IMR-90 (cell line): ENCODE measurements at regions not wholly inside any gene's neighbourhood (a gene's known extent, or its start where the extent isn't known, plus 50 kb on each side); places are given as distances from the start of the nearest gene placed in this dataset.

Experiments
- ATAC-seq: fragments of 200-7000 bp; cut with Tn5 transposase; 2 replicates; pipeline ENCODE4 v1.9.1; 2020; ENCODE audit warnings: low read depth, mild to moderate bottlenecking, moderate library complexity
- BruUV-seq: library from RNA; stranded (reverse); fragments of 400-500 nt; replicated peaks from 2 replicates; lab custom pipeline; 2021; lab: Mats Ljungman, UMichigan
- CTCF ChIA-PET: fragments of 300-600 bp; formaldehyde crosslinking; extraction: SDS; loops from one replicate; lab custom pipeline; 2021; ENCODE audit warnings: antibody characterized with exemption; lab: Yijun Ruan, JAX
- POLR2A ChIA-PET: fragments of 300-600 bp; sonication (Branson Sonifier 250); formaldehyde crosslinking; loops from one replicate; lab custom pipeline; 2022; ENCODE audit warnings: antibody characterized with exemption; ENCODE audit not compliant: unreplicated experiment; lab: Charles Lee
- DNase-seq: peaks from one replicate; pipeline ENCODE4 v3.0.0; 2013
- H2AFZ ChIP-seq: replicated peaks from 2 replicates; pipeline ENCODE3; 2013; ENCODE audit warnings: low read length, mild to moderate bottlenecking; ENCODE audit not compliant: poor library complexity
- H2AK5ac ChIP-seq: 2 replicates; pipeline ENCODE4 v1.6.1; 2013; ENCODE audit warnings: low read depth, low read length, inconsistent platforms
- H2AK9ac ChIP-seq: replicated peaks from 2 replicates; pipeline ENCODE3; 2013; ENCODE audit warnings: mild to moderate bottlenecking, low read depth, low read length, moderate library complexity; ENCODE audit not compliant: poor library complexity
- H2BK120ac ChIP-seq: 2 replicates; pipeline ENCODE4 v1.6.1; 2013; ENCODE audit warnings: low read depth, low read length, inconsistent platforms
- H2BK15ac ChIP-seq: 3 replicates; pipeline ENCODE4 v1.6.1; 2013; ENCODE audit warnings: low read depth, low read length, inconsistent platforms
- H2BK20ac ChIP-seq: 2 replicates; pipeline ENCODE4 v1.6.1; 2013; ENCODE audit warnings: low read depth, mild to moderate bottlenecking, inconsistent platforms, low read length, moderate library complexity
- H2BK5ac ChIP-seq: 2 replicates; pipeline ENCODE4 v1.6.1; 2013; ENCODE audit warnings: mild to moderate bottlenecking, low read depth, low read length, inconsistent platforms; ENCODE audit not compliant: poor library complexity, severe bottlenecking
- H3K14ac ChIP-seq: replicated peaks from 2 replicates; pipeline ENCODE4 v1.6.1; 2013; ENCODE audit warnings: low read depth, low read length, inconsistent platforms
- H3K18ac ChIP-seq: 2 replicates; pipeline ENCODE4 v1.6.1; 2013; ENCODE audit warnings: low read depth, low read length, control low read depth
- H3K23ac ChIP-seq: 2 replicates; pipeline ENCODE4 v1.6.1; 2013; ENCODE audit warnings: low read depth, low read length, inconsistent platforms
- H3K27ac ChIP-seq: 2 replicates; pipeline ENCODE4 v1.5.1; 2013; ENCODE audit warnings: mild to moderate bottlenecking, control low read depth, low read length; ENCODE audit not compliant: insufficient read depth
- H3K27me3 ChIP-seq: 2 replicates; pipeline ENCODE4 v1.6.1; 2013; ENCODE audit warnings: low read length; ENCODE audit not compliant: control insufficient read depth, insufficient read depth
- H3K36me3 ChIP-seq: 2 replicates; pipeline ENCODE4 v1.6.1; 2013; ENCODE audit warnings: low read length, mixed read lengths; ENCODE audit not compliant: control insufficient read depth, insufficient read depth
- H3K4ac ChIP-seq: 2 replicates; pipeline ENCODE4 v1.6.1; 2013; ENCODE audit warnings: low read depth, low read length, inconsistent platforms
- H3K4me1 ChIP-seq: 2 replicates; pipeline ENCODE4 v1.6.1; 2013; ENCODE audit warnings: low read length, mixed read lengths; ENCODE audit not compliant: control insufficient read depth, insufficient read depth
- H3K4me2 ChIP-seq: 2 replicates; pipeline ENCODE4 v1.6.1; 2013; ENCODE audit warnings: low read depth, mild to moderate bottlenecking, control low read depth, low read length, moderate library complexity
- H3K4me3 ChIP-seq: 2 replicates; pipeline ENCODE4 v1.5.1; 2013; ENCODE audit warnings: low read depth, mild to moderate bottlenecking, control low read depth, low read length, moderate library complexity; ENCODE audit not compliant: insufficient read depth
- H3K56ac ChIP-seq: 2 replicates; pipeline ENCODE4 v1.6.1; 2013; ENCODE audit warnings: low read length, inconsistent platforms; ENCODE audit not compliant: insufficient read depth; ENCODE audit errors: extremely low read depth
- H3K79me1 ChIP-seq, 2 experiments: 2 replicates each; pipeline ENCODE4 v1.6.1; 2013; ENCODE audit warnings: low read length in 2 of 2, inconsistent platforms in 1 of 2, low read depth in 1 of 2
- H3K9ac ChIP-seq: 2 replicates; pipeline ENCODE4 v1.6.1; 2013; ENCODE audit warnings: low read depth, low read length, control low read depth
- H3K9me1 ChIP-seq: 2 replicates; pipeline ENCODE4 v1.6.1; 2013; ENCODE audit warnings: low read length, inconsistent platforms; ENCODE audit not compliant: insufficient read depth
- H3K9me3 ChIP-seq: 2 replicates; pipeline ENCODE4 v1.6.1; 2013; ENCODE audit warnings: low read length; ENCODE audit not compliant: control insufficient read depth, insufficient read depth
- H4K20me1 ChIP-seq: 2 replicates; pipeline ENCODE4 v1.6.1; 2013; ENCODE audit warnings: low read length, inconsistent platforms; ENCODE audit not compliant: insufficient read depth
- H4K5ac ChIP-seq: 2 replicates; pipeline ENCODE4 v1.6.1; 2013; ENCODE audit warnings: mild to moderate bottlenecking, low read depth, low read length, control low read depth
- H4K8ac ChIP-seq, 2 experiments: 2 replicates each; pipeline ENCODE4 v1.6.1; 2013; ENCODE audit warnings: low read depth in 2 of 2, low read length in 2 of 2, control low read depth in 1 of 2, inconsistent platforms in 1 of 2
- H4K91ac ChIP-seq: 2 replicates; pipeline ENCODE4 v1.6.1; 2013; ENCODE audit warnings: low read depth, low read length, inconsistent platforms; ENCODE audit not compliant: insufficient read depth
- BHLHE40 ChIP-seq: fragments of 150-350 bp; IDR thresholded peaks from 2 replicates; pipeline ENCODE4 v1.6.1; 2016; ENCODE audit warnings: mild to moderate bottlenecking, low read depth, low read length
- CEBPB ChIP-seq: IDR thresholded peaks from 2 replicates; pipeline ENCODE4 v1.6.1; 2012; ENCODE audit warnings: low read depth, low read length, improper control_type of control experiment
- CHD1 ChIP-seq: IDR thresholded peaks from 2 replicates; pipeline ENCODE4 v1.6.1; 2012; ENCODE audit warnings: low read depth, low read length, improper control_type of control experiment
- ELK1 ChIP-seq: fragments of 150-350 bp; IDR thresholded peaks from 2 replicates; pipeline ENCODE4 v1.6.1; 2016; ENCODE audit warnings: low read depth, mild to moderate bottlenecking, low read length, moderate library complexity, borderline replicate concordance
- FOS ChIP-seq: fragments of 150-350 bp; IDR thresholded peaks from 2 replicates; pipeline ENCODE4 v1.6.1; 2016; ENCODE audit warnings: low read depth, low read length
- MAFK ChIP-seq: IDR thresholded peaks from 2 replicates; pipeline ENCODE4 v1.6.1; 2012; ENCODE audit warnings: low read depth, low read length, improper control_type of control experiment
- MAZ ChIP-seq: IDR thresholded peaks from 2 replicates; pipeline ENCODE4 v1.6.1; 2012; ENCODE audit warnings: low read depth, mild to moderate bottlenecking, low read length, improper control_type of control experiment, moderate library complexity, borderline replicate concordance
- MXI1 ChIP-seq: IDR thresholded peaks from 2 replicates; pipeline ENCODE4 v1.6.1; 2012; ENCODE audit warnings: low read depth, mild to moderate bottlenecking, low read length, moderate library complexity, borderline replicate concordance
- NFE2L2 ChIP-seq: fragments of 150-350 bp; IDR thresholded peaks from 2 replicates; pipeline ENCODE4 v1.6.1; 2016; ENCODE audit warnings: low read depth, mild to moderate bottlenecking, low read length
- POLR2A ChIP-seq: IDR thresholded peaks from 2 replicates; pipeline ENCODE4 v1.6.1; 2012; ENCODE audit warnings: mild to moderate bottlenecking, low read depth, low read length
- RAD21 ChIP-seq: IDR thresholded peaks from 2 replicates; pipeline ENCODE4 v1.6.1; 2012; ENCODE audit warnings: low read length, improper control_type of control experiment
- RCOR1 ChIP-seq: IDR thresholded peaks from 2 replicates; pipeline ENCODE4 v1.6.1; 2012; ENCODE audit warnings: mild to moderate bottlenecking, low read length, improper control_type of control experiment; ENCODE audit not compliant: insufficient replicate concordance
- RFX5 ChIP-seq: IDR thresholded peaks from 2 replicates; pipeline ENCODE4 v1.8.0; 2012; ENCODE audit warnings: low read depth, mild to moderate bottlenecking, low read length, moderate library complexity
- SMC3 ChIP-seq: fragments of 150-350 bp; IDR thresholded peaks from 2 replicates; pipeline ENCODE4 v1.6.1; 2016; ENCODE audit warnings: low read depth, mild to moderate bottlenecking, antibody characterized with exemption, low read length, moderate library complexity
- USF2 ChIP-seq: fragments of 150-350 bp; IDR thresholded peaks from 2 replicates; pipeline ENCODE4 v1.6.1; 2017; ENCODE audit warnings: mild to moderate bottlenecking, antibody characterized with exemption, low read length, low read depth
- WGBS, 2 experiments: methylation state at CpG; one replicate each; pipeline versions ENCODE4 v1.1.5 to v1.1.7; 2013; ENCODE audit warnings: missing lambda C conversion rate in 2 of 2; ENCODE audit not compliant: insufficient read length in 1 of 2; ENCODE audit errors: extremely low coverage in 2 of 2; 5-methylcytosine and 5-hydroxymethylcytosine counted together
- dilution Hi-C: fragments of 300-500 bp; cut with HindIII; formaldehyde crosslinking; loops from one replicate; pipeline ENCODE4 v1.14.3; 2018; ENCODE audit warnings: low sequenced_read_pairs; ENCODE audit not compliant: unreplicated experiment
- in situ Hi-C: fragments of 300-500 bp; cut with MboI; formaldehyde crosslinking; loops from 3 replicates; pipeline ENCODE4 v1.14.3; 2019; ENCODE audit warnings: low sequenced_read_pairs, inconsistent platforms, mixed read lengths
- intact Hi-C: fragments of 100-400 bp; cut with micrococcal nuclease; formaldehyde crosslinking; loops from 2 replicates; pipeline ENCODE4 v1.10.0; 2022
- TF ChIP-seq, protein P1 (sequence below): conservative IDR thresholded peaks from 2 replicates; pipeline ENCODE4 v1.5.1; 2012; ENCODE audit warnings: mild to moderate bottlenecking, low read depth, low read length, improper control_type of control experiment

GRCh38 chr6:71444222-71444621 lies 155.6 kb downstream of the OGFRL1 start:
- H3K9ac ChIP-seq = no peak overlapping the region
- POLR2A ChIA-PET = no interaction called here
- TF ChIP-seq RFX5 (no peak), RCOR1 (no peak), MAFK (no peak), BHLHE40 (no peak), CHD1 (no peak), RAD21 (no peak), SMC3 (no peak), NFE2L2 (no peak), ELK1 (no peak), FOS (no peak), MXI1 (no peak), MAZ (no peak), USF2 (no peak), POLR2A (no peak), CEBPB (no peak)
- TF ChIP-seq, protein P1, sequence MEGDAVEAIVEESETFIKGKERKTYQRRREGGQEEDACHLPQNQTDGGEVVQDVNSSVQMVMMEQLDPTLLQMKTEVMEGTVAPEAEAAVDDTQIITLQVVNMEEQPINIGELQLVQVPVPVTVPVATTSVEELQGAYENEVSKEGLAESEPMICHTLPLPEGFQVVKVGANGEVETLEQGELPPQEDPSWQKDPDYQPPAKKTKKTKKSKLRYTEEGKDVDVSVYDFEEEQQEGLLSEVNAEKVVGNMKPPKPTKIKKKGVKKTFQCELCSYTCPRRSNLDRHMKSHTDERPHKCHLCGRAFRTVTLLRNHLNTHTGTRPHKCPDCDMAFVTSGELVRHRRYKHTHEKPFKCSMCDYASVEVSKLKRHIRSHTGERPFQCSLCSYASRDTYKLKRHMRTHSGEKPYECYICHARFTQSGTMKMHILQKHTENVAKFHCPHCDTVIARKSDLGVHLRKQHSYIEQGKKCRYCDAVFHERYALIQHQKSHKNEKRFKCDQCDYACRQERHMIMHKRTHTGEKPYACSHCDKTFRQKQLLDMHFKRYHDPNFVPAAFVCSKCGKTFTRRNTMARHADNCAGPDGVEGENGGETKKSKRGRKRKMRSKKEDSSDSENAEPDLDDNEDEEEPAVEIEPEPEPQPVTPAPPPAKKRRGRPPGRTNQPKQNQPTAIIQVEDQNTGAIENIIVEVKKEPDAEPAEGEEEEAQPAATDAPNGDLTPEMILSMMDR = no peak
- no peaks in the 10 kb centered on the region for H3K9me1 ChIP-seq
- H3K4me3 ChIP-seq = no peak overlapping the region
- H4K91ac ChIP-seq = no peak overlapping the region
- H3K4me1 ChIP-seq = no peaks in the 10 kb centered on the region
- H2BK20ac ChIP-seq = no peak overlapping the region
- no peak overlapping the region for H2AK9ac ChIP-seq
- H2BK15ac ChIP-seq = no peak overlapping the region
- in situ Hi-C loops (no loop called here), dilution Hi-C loops (no loop called here), intact Hi-C loops (no loop called here)
- no peak overlapping the region for H2AFZ ChIP-seq
- no peak overlapping the region for H4K5ac ChIP-seq
- CTCF ChIA-PET = interaction anchor here (0.6 to 1.0 kb wide), 2 partner anchors 76 to 591 kb away, joined by 3 read pairs; no protein-coding TSS in a partner anchor
- H3K27me3 ChIP-seq = no peaks in the 10 kb centered on the region
- H3K14ac ChIP-seq = no peak overlapping the region
- BruUV-seq = no TSS peak
- H3K23ac ChIP-seq = no peak overlapping the region
- no peaks in the 10 kb centered on the region for H3K79me1 ChIP-seq
- no peak for ATAC-seq
- H3K4me2 ChIP-seq = no peak overlapping the region
- H4K8ac ChIP-seq = no peak overlapping the region
- no peak overlapping the region for H2BK120ac ChIP-seq
- peaks cover 5% of the 10 kb centered on the region; the same call in 1 of the 2 replicates for H3K9me3 ChIP-seq
- H3K4ac ChIP-seq = no peak overlapping the region
- no peak for DNase-seq
- no peak overlapping the region for H2BK5ac ChIP-seq
- no peak overlapping the region for H2AK5ac ChIP-seq
- H3K36me3 ChIP-seq = no peaks in the 10 kb centered on the region
- no peak overlapping the region for H3K27ac ChIP-seq
- no peak overlapping the region for H3K18ac ChIP-seq
- H4K20me1 ChIP-seq = no peaks in the 10 kb centered on the region
- H3K56ac ChIP-seq = no peak overlapping the region
- no CpG with 5 or more reads among the region's 4 CpGs for WGBS, 2 experiments
